22Rv1 (cell line): ENCODE measurements at regions not wholly inside any gene's neighbourhood (a gene's known extent, or its start where the extent isn't known, plus 50 kb on each side); places are given as distances from the start of the nearest gene placed in this dataset.

Experiments
- H3K27ac ChIP-seq: fragments of 450-650 bp; 2 replicates; pipeline ENCODE4 v1.5.1; 2017
- CTCF ChIP-seq: fragments of 450-650 bp; IDR thresholded peaks from 2 replicates; pipeline ENCODE4 v1.5.1; 2017; ENCODE audit warnings: mild to moderate bottlenecking
- ZFX ChIP-seq: fragments of 450-650 bp; IDR thresholded peaks from 2 replicates; pipeline ENCODE4 v1.6.1; 2017; ENCODE audit warnings: antibody characterized with exemption, borderline replicate concordance

GRCh38 chr4:181559637-181560036 is 683.6 kb upstream of the TENM3 start:
- TF ChIP-seq CTCF (no peak), ZFX (no peak)

GRCh38 chr4:181562399-181562798 is 680.8 kb upstream of the TENM3 start:
- no peak overlapping the region for H3K27ac ChIP-seq
- no peak for TF ChIP-seq ZFX
- TF ChIP-seq CTCF, result no peak

More at GRCh38 chr4:181559637-181560036, 683.6 kb upstream of the TENM3 start:
- no peak overlapping the region for H3K27ac ChIP-seq

GRCh38 chr4:181564625-181565024 is 678.6 kb upstream of the TENM3 start:
- H3K27ac ChIP-seq, result no peak overlapping the region
- TF ChIP-seq ZFX (no peak), CTCF (no peak)

- no peak overlapping the region for H3K27ac ChIP-seq
- TF ChIP-seq ZFX, result no peak
- TF ChIP-seq CTCF, result no peak
Observed at GRCh38 chr4:181566490-181566889, 676.7 kb upstream of the TENM3 start.

GRCh38 chr4:181569553-181569952 is 673.6 kb upstream of the TENM3 start:
- H3K27ac ChIP-seq, result no peak overlapping the region
- TF ChIP-seq CTCF, result peak; percentile 56
- no peak for TF ChIP-seq ZFX

DNA sequence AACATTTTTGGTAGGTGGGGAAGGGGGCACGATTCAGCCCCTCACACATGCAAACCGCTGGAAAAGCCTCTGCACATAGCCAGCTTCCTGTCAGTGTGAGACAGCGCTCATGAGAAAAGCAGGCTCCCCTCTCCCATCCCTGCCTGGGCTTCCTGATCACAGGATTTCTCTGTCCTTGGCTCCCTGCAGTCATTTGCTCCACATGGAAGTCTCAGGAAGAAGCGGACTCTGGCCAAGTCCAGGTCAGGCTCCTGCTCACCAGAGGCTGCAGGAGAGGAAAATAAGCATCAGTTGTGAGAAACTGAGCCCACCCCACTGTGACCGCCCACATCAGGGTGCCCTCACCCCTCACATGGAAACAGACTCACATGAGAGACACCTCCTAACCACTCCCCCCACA is 664.3 kb upstream of the TENM3 start:
- no peak overlapping the region for H3K27ac ChIP-seq
- TF ChIP-seq ZFX (no peak), CTCF (no peak)

- TF ChIP-seq CTCF, result no peak
- H3K27ac ChIP-seq, result no peak overlapping the region
Observed at GRCh38 chr4:181579486-181579885, 663.7 kb upstream of the TENM3 start.
